ENCODE measurements at regions not wholly inside any gene's neighbourhood (a gene's known extent, or its start where the extent isn't known, plus 50 kb on each side); places are given as distances from the start of the nearest gene placed in this dataset.
A peak's percentile ranks its signal among the peaks of the same experiment; 100 is the strongest.
"Not testable (repeated sequence)": the region's sequence is repeated elsewhere in the genome, so short reads cannot be mapped to it uniquely, and the experiment has no call there.

DNA sequence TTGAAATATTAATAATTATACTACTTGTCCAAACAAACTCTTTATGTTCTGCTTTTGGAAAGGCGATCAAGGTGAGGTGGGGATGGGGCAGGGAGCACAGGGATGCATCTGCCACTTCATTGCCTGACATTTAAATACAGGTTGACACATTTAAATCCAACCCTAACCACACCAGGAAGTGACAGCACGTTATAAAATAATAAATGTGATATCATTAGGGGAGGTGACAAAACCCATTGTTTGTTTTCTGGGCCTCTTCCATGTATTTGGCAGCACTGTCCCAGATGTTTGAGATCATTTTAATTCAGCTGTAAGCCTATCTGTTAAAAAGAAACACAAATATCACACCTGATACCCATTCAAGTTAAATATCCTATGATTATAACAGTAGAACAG, 342.4 kb upstream of the ARID1B start:
- no peak overlapping the region for H3K27ac Mint-ChIP-seq
- no peak overlapping the region for H3K4me3 Mint-ChIP-seq
- no peaks in the 10 kb centered on the region for H3K4me1 Mint-ChIP-seq
- no peak for DNase-seq
- no peaks in the 10 kb centered on the region for H3K27me3 Mint-ChIP-seq
- intact Hi-C loops (cut with micrococcal nuclease) = no loop called here
- no peaks in the 10 kb centered on the region for H3K36me3 Mint-ChIP-seq (ENCODE audit: low read depth)
- peaks cover 5% of the 10 kb centered on the region for H3K9me3 Mint-ChIP-seq

DNA sequence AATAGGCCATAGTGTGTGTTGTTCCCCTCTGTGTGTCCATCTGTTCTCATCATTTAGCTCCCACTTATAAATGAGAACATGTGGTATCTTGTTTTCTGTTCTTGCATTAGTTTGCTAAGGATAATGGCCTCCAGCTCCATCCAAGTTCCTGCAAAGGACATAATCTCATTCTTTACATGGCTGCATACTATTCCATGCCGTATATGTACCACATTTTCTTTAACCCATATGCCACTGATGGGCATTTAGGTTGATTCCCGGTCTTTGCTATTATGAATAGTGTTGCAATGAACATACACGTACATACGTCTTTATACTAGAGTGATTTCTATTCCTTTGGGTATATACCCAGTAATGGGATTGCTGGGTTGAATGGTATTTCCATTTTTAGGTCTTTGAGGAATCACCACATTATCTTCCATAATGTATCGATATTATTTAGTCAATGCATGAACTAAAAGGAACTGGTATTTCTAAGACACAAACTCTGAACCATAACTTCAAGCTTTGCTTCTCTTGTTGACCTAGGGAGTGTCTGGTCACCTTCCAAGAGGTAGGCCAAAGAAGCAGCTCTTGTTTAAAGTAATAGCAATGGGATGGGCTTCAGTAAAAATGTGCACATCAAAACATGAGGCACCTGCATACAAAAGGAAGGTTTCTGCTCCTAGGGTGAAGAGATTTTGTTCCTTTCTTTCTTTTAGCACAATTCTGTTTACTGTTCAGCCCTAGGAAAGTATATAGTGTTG, 343.0 kb upstream of the ARID1B start:
- DNase-seq = no peak
- H3K9me3 Mint-ChIP-seq = peaks cover 5% of the 10 kb centered on the region
- no peak overlapping the region for H3K27ac Mint-ChIP-seq
- no peaks in the 10 kb centered on the region for H3K4me1 Mint-ChIP-seq
- no peak overlapping the region for H3K4me3 Mint-ChIP-seq
- no peaks in the 10 kb centered on the region for H3K36me3 Mint-ChIP-seq (ENCODE audit: low read depth)
- intact Hi-C loops (cut with micrococcal nuclease) = no loop called here
- no peaks in the 10 kb centered on the region for H3K27me3 Mint-ChIP-seq

DNA sequence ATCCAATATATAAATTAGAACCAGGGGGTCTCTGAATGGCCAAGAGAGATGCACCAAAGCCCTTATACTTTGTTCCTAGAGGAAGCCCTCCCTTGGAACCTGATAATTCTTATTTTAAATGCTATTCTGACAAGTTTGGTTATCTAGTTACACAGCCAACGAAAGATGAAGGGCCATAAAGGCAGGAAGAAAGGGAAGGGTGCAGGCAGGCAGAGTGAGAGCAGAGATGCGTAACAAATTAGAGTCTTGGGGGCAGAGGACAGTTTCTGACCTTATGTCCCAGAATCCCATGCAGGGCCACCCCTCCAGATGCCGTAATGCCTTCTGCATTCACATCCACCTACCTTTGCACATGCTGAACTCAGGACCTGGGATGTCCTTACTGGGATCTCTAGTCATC, 344.6 kb upstream of the ARID1B start:
- Mint-ChIP-seq H3K36me3 (ENCODE audit: low read depth) (no peaks in the 10 kb centered on the region), H3K4me1 (no peaks in the 10 kb centered on the region), H3K4me3 (no peak overlapping the region), H3K9me3 (peaks cover 5% of the 10 kb centered on the region), H3K27me3 (peaks cover 1% of the 10 kb centered on the region), H3K27ac (no peak overlapping the region)
- intact Hi-C loops (cut with micrococcal nuclease) = no loop called here
- DNase-seq = no peak

DNA sequence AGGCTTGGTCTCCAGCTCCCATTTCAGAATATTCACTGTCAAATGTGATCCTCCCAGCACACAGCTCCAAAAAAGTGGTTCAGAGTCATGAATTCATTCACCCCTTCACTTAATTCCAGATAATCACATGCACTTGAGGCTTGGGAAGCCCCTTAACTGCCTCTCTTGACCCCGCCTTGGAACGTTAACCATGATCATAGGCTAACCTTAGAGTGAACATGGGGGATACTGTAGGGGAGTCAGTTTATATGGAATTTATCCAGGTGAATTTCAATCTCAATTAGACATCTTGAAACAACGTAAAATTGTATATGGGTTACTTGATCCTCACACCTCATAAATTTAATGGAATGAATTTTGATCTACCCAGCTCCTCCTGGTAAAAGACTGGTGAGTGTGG, 346.8 kb upstream of the ARID1B start:
- Mint-ChIP-seq H3K27ac (no peak overlapping the region), H3K4me3 (no peak overlapping the region), H3K9me3 (peaks cover 5% of the 10 kb centered on the region), H3K36me3 (ENCODE audit: low read depth) (no peaks in the 10 kb centered on the region), H3K4me1 (no peaks in the 10 kb centered on the region), H3K27me3 (peaks cover 1% of the 10 kb centered on the region)
- no peak for DNase-seq
- intact Hi-C loops (cut with micrococcal nuclease) = no loop called here

DNA sequence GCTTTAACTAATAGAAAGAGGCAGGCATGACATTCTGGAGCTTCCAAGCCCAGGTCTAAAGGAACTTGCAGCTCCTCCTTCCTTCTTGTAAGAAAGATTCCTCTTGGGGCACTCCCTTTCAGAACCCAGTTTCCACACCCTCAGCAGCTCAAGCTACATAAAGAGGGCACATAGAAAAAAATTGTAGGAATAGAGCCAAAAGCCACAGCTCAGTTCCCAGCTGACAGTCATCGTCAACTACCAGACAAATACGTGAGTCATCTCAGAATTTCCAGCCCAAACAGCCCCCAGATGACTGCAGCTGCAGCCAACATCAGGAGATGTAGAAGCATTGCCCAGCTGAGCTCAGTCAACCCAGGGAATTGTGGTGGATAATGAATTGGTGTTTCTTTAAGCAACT, 349.8 kb upstream of the ARID1B start:
- Mint-ChIP-seq H3K27ac (no peak overlapping the region), H3K27me3 (peaks cover 1% of the 10 kb centered on the region), H3K4me3 (no peak overlapping the region), H3K9me3 (no peaks in the 10 kb centered on the region), H3K4me1 (peaks cover 19% of the 10 kb centered on the region), H3K36me3 (ENCODE audit: low read depth) (no peaks in the 10 kb centered on the region)
- no peak for DNase-seq
- intact Hi-C loops (cut with micrococcal nuclease) = no loop called here

DNA sequence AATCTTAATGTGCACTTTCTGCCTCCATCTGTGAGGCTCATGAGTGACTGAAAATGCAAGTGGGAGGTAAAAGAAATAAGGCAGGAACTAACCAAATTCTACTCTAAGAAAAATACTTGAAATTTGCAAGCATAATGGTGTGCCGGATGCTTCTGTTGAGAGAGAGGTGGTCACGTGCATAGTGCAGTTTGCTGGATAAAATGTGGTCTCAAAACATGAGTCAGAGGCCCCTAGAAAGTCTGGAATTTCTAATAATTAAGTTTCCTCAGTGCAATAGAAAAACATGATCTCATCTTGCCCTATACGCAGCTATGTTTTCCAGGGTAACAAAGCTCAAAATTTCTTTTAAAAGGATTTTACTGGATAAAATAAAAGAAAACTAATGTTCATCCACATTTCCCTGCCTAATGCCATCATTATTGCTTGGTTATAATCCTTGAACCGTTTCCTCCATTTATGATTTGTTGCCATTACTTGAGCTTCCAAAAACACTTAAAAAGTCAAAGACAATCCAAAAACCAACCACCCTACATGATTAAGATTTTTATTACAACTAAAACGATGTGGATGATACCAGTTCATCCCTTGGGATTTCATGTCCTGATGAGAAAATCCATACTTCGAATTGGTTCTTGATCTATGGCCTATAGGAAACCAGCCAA, 351.7 kb upstream of the ARID1B start:
- no peak overlapping the region for H3K4me3 Mint-ChIP-seq
- H3K36me3 Mint-ChIP-seq (ENCODE audit: low read depth) = no peaks in the 10 kb centered on the region
- no peak for DNase-seq
- peaks cover 19% of the 10 kb centered on the region for H3K4me1 Mint-ChIP-seq
- intact Hi-C loops (cut with micrococcal nuclease) = no loop called here
- no peaks in the 10 kb centered on the region for H3K9me3 Mint-ChIP-seq
- no peak overlapping the region for H3K27ac Mint-ChIP-seq
- peaks cover 1% of the 10 kb centered on the region for H3K27me3 Mint-ChIP-seq

DNA sequence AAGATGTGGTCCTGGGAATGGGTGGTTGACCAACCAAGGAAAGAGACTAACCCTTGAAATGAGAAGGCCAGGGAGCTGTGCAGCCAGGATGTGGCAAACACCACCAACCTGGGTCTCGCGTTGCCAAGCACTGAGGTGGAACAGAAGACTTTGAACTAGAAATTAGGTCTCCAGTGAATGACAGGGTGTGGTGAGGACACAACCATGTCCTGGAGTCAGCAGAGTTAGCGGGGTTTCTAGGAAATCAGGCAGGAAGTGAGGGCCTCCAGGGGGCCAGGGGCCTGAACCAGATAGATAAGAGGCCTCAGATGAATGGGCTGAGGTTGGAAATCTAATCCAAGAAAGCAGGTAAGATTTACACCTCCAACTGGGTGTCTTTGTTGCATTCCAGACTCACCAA, 353.3 kb upstream of the ARID1B start:
- Mint-ChIP-seq H3K27ac (no peak overlapping the region), H3K27me3 (peaks cover under 1% of the 10 kb centered on the region), H3K36me3 (ENCODE audit: low read depth) (no peaks in the 10 kb centered on the region), H3K4me1 (peaks cover 19% of the 10 kb centered on the region), H3K9me3 (no peaks in the 10 kb centered on the region), H3K4me3 (no peak overlapping the region)
- peak; percentile 73 for DNase-seq
- intact Hi-C loops (cut with micrococcal nuclease) = no loop called here

DNA sequence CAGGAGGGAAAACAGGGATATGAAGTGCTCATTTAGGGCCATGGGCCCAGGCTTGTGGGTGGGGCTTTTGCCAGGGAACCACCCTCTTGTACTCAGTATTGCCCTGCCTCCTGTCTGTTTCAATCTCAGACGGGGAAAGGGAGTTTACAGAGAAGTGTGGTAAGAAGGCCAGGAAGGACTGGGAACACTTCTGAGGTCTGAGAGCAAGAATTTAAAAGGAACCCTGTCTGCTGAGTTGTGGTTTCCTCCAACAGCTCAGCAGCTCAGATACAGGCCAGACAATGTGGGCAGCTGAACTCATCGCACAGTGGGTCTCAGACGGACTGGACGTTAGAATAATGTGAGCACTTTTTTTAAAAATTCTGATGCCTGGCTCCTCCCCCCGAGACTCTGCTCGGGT, 354.1 kb upstream of the ARID1B start:
- peak overlapping the region; percentile 5 for H3K4me3 Mint-ChIP-seq
- no peak overlapping the region for H3K27ac Mint-ChIP-seq
- peaks cover 19% of the 10 kb centered on the region for H3K4me1 Mint-ChIP-seq
- no peaks in the 10 kb centered on the region for H3K36me3 Mint-ChIP-seq (ENCODE audit: low read depth)
- H3K9me3 Mint-ChIP-seq = no peaks in the 10 kb centered on the region
- intact Hi-C loops (cut with micrococcal nuclease) = no loop called here
- H3K27me3 Mint-ChIP-seq = no peaks in the 10 kb centered on the region
- no peak for DNase-seq

DNA sequence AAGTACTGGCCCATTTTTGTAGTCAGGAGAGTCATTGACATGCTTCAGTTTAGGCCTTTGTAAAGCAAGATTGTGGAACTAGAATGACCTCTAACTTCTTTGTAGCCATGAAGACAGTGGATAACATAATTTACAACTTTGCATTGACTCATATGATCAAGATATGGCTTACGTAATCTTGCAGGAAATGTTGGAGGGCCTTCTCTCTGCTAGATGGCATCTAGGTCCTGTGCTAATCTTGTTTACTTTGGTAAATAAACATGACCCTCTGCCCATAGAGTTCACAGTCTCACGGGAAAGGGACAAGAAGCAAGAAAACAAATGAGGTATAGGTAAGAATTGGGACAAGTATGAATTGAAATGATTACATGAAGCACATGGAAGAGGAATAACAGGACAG, 355.2 kb upstream of the ARID1B start:
- Mint-ChIP-seq H3K27me3 (no peaks in the 10 kb centered on the region), H3K36me3 (ENCODE audit: low read depth) (no peaks in the 10 kb centered on the region), H3K27ac (no peak overlapping the region), H3K4me1 (peaks cover 19% of the 10 kb centered on the region), H3K9me3 (no peaks in the 10 kb centered on the region), H3K4me3 (no peak overlapping the region)
- intact Hi-C loops (cut with micrococcal nuclease) = no loop called here
- no peak for DNase-seq

DNA sequence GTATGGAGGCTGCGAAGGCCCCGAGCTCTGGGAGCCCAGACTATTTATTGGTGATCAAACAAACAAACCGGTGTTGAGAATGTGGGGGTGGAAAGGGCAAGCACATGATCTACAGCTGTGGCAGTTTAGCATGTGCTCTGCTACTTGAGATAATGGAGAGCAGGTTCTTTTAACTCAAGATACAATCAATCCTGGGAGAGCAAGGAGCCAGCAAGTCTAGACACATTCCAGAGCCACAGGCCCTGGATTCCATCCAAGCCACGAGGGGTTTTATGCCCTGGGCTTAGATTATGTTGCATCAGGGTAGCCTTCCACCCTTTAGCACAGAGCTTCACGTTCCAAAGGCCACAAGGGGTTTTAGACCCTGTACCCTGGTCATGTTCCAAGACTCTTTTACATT, 355.9 kb upstream of the ARID1B start:
- peaks cover 19% of the 10 kb centered on the region for H3K4me1 Mint-ChIP-seq
- H3K36me3 Mint-ChIP-seq (ENCODE audit: low read depth); intact Hi-C loops (cut with micrococcal nuclease); DNase-seq; H3K9me3 Mint-ChIP-seq; H3K27me3 Mint-ChIP-seq; H3K27ac Mint-ChIP-seq; H3K4me3 Mint-ChIP-seq: not testable (repeated sequence)

DNA sequence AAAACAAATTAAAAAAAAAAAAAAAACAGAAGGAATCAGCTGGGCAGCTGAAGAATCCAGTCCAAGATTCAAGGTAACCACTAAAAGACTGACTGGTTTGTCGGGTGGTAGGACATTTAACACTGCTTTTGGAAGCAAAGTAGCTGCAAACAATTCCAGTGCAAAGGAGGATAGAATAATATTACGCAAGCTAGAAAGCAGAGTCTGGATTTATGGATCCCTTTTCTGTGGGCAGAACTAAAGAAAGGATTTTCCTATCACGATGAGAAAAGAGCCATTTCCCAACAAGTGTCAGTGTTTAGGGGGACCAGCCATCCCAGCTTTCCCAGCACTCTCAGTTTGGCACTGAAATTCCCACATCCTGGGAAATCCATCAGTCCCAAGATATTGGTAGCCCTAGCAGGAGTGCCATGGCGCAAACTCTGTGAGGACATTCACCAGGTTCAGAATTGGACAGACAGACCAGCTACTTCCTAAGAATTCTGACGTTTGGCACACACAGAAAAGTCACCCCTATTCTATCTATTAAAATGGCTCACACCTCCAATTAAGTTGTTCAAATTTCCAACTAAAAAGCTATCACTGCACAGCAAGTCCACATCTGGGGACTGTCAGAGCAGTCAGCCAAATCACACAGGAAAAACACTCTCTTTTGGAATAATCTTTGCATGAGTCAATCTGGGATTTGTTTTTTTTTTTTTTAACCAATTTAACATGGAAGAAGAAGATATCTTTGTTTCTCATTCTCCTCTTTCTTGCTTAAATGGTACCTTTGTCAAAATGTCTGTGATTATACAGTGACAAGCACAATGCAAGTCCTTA, 356.8 kb upstream of the ARID1B start:
- Mint-ChIP-seq H3K27ac (no peak overlapping the region), H3K36me3 (ENCODE audit: low read depth) (no peaks in the 10 kb centered on the region), H3K4me3 (no peak overlapping the region), H3K4me1 (peaks cover 19% of the 10 kb centered on the region), H3K9me3 (no peaks in the 10 kb centered on the region), H3K27me3 (no peaks in the 10 kb centered on the region)
- intact Hi-C loops (cut with micrococcal nuclease) = no loop called here
- no peak for DNase-seq

DNA sequence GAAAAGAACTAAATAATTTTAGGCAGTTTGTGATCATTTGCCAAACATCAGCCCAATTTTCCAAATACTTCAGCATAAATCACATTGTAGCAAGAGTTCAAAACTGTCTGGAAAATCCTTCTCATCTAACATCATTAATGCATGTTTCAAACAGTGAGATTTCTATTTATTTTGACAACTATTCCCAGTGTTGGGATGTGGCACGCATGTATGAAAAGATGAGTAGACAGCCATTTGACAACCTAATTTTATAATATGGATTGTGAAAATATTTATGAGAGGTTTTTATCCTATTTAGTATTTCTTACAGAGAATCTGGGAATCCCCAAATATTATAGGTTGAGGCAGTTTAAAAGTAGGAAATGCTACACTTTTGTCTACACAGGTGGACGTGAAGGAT, 357.6 kb upstream of the ARID1B start:
- no peak for DNase-seq
- H3K4me3 Mint-ChIP-seq = no peak overlapping the region
- H3K27ac Mint-ChIP-seq = no peak overlapping the region
- H3K9me3 Mint-ChIP-seq = no peaks in the 10 kb centered on the region
- no peaks in the 10 kb centered on the region for H3K36me3 Mint-ChIP-seq (ENCODE audit: low read depth)
- intact Hi-C loops (cut with micrococcal nuclease) = no loop called here
- peaks cover 17% of the 10 kb centered on the region for H3K4me1 Mint-ChIP-seq
- no peaks in the 10 kb centered on the region for H3K27me3 Mint-ChIP-seq

DNA sequence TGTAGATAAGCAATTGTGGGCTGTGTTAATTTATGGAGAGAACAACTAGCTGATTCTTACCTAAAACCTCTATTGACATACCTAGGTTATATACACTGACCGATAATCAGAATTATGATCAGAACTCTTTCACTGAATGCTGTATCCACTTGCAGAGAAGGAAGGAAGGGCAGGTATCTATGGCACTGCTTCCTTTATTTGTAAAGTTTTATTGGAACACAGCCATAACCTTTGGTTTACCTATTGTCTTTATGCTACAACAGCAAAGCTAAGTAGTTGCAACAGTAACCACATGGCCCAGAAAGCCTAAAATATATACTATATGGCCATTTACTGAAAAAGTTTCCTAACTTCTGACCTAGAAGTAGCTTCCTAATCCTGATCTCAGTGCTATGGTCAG, 358.9 kb upstream of the ARID1B start:
- Mint-ChIP-seq H3K4me1 (peaks cover 6% of the 10 kb centered on the region), H3K27ac (no peak overlapping the region), H3K36me3 (ENCODE audit: low read depth) (no peaks in the 10 kb centered on the region), H3K4me3 (no peak overlapping the region), H3K27me3 (no peaks in the 10 kb centered on the region), H3K9me3 (no peaks in the 10 kb centered on the region)
- DNase-seq = no peak
- intact Hi-C loops (cut with micrococcal nuclease) = no loop called here

DNA sequence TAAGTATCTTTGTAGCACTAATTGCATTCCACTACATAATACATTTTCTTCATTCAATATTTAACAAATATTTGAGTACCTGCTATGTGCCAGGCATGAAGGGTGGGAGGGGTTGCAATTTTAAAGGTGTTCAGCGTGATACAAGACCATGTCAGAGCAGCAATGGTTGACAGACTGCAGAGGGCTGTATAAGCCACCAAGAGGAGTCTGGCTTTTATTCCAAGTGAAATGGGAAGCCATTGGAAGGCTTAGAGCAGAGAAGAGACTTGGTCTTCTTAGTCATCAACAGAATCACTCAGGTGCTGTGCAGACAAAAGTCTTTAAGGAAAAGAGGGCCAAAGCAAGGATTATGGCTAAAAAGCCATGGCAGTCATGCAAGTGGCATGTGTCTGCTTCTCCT, 360.8 kb upstream of the ARID1B start:
- H3K4me3 Mint-ChIP-seq = no peak overlapping the region
- H3K4me1 Mint-ChIP-seq = no peaks in the 10 kb centered on the region
- no peak overlapping the region for H3K27ac Mint-ChIP-seq
- intact Hi-C loops (cut with micrococcal nuclease) = no loop called here
- no peaks in the 10 kb centered on the region for H3K27me3 Mint-ChIP-seq
- no peak for DNase-seq
- H3K36me3 Mint-ChIP-seq (ENCODE audit: low read depth) = no peaks in the 10 kb centered on the region
- H3K9me3 Mint-ChIP-seq = no peaks in the 10 kb centered on the region
